Superior temporal gyrus (tissue), 1 donor: ENCODE measurements at regions not wholly inside any gene's neighbourhood (a gene's known extent, or its start where the extent isn't known, plus 50 kb on each side); places are given as distances from the start of the nearest gene placed in this dataset.
"Not testable (repeated sequence)": the region's sequence is repeated elsewhere in the genome, so short reads cannot be mapped to it uniquely, and the experiment has no call there.

Experiments used
- DNase-seq: peaks from one replicate; pipeline ENCODE4 v3.0.0-alpha.2; 2016; ENCODE audit errors: extremely low spot score

DNA sequence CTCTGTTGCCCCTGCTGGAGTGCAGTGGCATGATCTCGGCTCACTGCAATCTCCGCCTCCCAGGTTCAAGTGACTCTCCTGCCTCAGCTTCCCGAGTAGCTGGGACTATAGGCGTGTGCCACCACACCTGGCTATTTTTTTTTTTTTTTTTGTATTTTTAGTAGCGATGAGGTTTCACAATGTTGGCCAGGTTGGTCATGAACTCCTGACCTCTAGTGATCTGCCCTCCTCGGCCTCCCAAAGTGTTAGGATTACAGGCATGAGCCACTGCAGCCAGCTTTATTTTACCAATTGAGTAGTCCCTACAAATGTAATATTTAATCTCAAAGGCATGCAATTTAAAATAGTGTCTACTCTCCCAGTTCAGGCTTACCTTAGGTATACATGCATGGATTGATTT lies 1487.2 kb upstream of the WWC1 start:
- DNase-seq, result not testable (repeated sequence)

DNA sequence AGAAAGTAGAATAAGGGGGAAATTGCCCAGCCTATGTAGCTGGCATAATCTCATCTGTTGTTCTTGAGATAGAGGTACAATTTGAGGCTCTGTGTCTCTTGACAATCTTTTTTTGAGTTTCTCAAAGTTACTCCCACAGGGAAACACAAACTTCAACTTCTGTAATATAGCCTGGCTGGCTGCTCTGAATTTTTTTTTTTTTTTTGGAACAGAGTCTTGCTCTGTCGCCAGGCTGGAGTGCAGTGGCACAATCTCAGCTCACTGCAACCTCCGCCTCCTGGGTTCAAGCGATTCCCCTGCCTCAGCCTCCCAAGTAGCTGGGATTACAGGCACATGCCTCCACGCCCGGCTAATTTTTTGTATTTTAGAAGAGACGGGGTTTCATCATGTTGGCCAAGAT lies 1486.8 kb upstream of the WWC1 start:
- DNase-seq, result not testable (repeated sequence)

DNA sequence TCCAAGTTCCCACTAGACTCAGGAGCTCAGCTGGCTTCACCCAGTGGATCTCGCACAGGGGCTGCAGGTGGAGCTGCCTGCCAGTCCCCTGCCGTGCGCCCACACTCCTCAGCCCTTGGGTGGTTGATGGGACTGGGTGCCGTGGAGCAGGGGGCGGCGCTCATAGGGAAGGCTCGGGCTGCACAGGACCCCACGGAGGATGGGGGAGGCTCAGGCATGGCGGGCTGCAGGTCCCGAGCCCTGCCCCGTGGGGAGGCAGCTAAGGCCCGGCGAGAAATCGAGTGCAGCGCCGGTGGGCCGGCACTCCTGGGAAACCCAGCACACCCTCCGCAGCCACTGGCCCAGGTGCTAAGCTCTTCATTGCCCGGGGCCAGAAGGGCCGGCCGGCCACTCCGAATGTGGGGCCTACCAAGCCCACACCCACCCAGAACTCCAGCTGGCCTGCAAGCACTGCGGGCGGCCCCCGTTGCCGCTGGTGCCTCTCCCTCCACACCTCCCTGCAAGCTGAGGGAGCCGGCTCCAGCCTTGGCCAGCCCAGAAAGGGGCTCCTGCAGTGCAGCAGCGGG lies 1481.3 kb upstream of the WWC1 start:
- not testable (repeated sequence) for DNase-seq

DNA sequence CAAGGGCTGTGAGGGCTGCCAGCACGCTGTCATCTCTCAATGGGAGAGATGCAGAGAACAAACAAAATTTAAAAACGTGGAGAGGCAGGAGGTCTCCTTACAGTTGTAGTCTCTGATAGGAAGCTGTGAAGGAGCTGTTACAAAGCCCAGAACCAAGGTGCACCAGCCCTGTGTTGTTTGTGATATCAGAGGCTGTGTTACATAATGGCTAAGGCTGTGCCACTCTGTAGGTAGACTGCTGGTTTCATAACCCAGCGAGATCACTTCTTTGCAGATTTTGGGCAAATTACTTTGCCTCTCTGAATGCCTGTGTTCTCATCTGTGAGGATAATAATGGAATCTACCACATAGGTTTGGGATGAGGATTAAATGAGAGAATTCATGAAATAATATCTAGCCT lies 1480.7 kb upstream of the WWC1 start:
- DNase-seq, result no peak

DNA sequence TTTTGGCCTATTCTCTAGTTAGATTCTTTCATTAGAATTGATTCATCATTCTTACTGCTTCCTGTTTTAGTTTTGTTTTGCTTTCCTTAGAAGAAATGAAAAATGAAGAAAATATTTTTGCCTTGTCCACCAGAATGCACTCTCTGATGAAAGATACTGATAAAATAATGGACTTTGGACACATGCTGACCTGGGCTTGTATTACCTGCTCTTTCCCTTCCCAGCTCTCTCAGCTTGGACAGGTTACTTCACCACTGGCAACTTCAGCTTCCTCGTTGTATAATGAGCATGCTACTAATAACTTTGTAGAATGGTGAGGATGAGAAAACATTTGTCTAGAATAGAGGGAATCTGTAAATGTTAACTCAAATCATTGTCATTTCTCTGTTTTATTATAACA lies 1468.1 kb upstream of the WWC1 start:
- no peak for DNase-seq

DNA sequence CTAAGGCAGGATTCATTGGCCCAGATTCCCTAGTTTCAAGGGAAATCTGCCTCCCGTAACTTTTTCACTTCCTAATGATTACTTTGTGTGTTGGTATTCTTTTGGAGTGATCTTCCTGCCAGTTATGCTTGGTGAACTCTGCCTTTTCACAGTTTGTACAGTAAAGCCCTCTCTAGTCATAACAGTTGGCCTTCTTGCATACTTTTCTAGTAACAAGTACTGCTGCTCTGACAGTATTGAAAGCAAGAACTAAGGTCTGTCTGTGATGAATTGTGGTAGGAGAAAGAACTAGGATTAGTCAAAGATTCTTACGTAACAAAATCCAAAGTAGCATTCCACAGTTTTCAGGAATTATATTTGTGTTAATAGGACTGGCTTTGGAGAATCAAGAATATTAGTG lies 1457.2 kb upstream of the WWC1 start:
- no peak for DNase-seq

DNA sequence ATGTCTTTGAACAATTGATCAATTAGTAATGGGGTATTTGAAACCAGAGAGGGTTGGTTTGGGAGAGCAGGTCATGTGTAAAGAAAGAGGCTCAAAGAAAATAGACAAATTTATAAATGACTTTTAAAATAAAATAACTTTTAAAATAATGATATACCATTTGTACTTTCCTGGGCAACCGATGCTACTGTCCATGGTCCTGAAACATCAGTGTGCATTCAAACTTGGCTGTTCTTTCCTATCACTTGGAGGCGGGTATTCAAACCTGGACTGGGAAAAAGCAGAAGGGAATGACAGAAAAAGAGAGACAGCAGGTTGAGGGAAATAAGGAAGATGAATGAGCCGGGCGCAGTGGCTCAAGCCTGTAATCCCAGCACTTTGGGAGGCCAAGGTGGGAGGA lies 1446.4 kb upstream of the WWC1 start:
- no peak for DNase-seq

DNA sequence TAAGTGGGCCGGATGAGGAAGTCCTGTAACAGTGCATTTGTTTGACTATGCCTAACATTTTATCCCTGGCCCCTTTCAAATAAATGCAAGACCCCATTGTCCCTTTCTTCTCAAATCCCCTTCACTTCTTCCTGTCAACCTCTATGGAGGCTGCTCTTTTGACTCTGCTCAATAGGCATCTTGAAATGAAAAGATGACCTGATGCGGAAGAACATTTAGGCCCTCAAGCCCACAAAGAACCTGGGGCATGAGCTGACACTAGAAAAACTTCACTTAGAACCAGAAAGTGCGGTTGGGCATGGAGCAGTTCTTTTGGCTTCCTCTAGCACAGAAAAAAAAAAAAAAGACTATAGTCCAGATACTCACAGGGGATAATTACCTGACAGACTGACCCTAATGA lies 1434.7 kb upstream of the WWC1 start:
- no peak for DNase-seq

DNA sequence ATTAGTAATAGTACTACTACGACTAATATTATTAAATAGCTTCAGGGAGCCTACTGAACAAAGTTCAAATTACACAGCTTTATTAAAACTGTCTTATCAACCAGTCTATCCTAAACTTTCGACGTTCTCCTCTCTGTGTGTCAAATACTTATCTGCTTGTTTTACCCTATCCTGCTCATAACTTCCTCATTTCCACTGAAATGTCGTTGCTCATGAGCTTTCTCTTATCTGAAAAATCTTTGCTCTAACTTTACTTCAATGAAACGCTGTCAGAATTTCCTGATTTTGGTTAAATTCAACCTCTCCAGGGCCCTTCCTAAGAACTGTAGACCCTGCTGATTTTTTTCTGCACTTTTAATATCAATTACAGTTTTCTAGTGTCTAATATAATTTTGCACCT lies 1431.0 kb upstream of the WWC1 start:
- DNase-seq, result no peak

DNA sequence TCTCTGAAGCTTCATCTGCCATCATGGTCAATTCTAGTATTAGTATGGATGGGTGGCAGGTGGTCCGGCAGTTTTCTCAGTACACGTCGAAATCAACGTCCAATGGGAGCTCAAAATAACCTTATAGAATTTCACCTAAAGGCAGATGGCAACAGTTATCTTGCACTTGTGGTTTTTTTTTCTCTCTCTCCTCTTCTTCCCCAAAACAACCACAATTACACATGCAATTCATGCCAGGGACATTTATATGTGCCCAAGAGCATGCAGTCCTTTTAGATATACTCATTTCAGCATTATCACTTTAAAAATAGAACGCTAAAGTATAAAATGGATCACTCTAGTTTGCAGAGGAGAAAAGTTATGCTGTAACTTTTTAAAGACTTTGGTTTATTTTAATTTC lies 1428.9 kb upstream of the WWC1 start:
- no peak for DNase-seq

DNA sequence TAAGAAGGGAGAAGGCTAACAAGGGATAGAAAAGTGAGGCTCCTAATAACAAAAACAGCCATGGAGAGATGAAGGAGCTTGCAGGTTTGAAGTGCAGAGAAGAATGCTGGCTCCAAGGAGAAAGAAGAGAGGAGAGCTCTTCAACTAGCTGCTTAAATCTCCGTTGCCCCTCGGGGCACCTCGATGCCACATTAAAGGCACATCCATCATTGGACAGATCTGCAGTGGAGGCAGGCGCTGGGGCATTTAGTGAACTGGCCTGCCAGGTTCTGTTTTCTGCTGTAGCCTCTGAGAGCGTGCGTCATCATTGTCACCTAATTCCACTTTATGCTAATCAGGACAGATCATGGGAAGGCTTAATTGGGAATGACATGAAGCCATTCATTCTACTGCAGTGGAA lies 1426.2 kb upstream of the WWC1 start:
- no peak for DNase-seq

DNA sequence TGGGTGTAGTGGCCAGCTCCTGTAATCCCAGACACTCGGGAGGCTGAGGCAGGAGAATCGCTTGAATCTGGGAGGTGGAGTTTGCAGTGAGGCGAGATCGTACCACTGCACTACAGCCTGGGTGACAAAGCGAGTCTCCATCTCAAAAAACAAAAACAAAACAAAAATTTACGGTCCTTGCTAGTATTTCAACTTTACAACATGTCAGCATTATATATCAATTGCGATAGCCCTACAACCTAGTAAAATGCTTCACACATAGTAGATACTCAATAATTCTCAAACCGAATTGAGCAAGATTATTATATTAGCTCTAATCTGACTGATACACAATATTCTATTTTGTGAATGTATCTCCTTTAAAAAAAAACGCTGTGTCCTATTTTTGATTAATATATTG lies 1411.0 kb upstream of the WWC1 start:
- no peak for DNase-seq

DNA sequence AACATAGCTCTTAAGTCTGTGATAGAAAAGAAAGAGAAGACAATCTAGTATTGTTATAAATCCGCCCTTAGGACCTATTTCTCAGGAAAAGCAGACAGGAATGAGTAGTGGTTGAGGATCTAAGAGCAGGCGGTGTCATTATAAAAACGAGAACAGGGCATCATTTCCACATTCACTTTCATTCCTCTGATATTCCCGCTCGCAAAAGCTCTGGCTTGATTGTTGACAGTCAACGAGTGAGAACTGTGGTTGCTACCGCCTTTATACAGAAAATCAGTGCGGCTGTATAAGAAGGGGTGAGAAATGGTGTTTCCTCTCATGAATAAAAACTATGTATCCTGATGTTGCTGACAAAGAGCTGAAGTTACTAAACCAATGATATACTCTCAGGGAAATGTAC lies 1409.6 kb upstream of the WWC1 start:
- DNase-seq, result no peak

DNA sequence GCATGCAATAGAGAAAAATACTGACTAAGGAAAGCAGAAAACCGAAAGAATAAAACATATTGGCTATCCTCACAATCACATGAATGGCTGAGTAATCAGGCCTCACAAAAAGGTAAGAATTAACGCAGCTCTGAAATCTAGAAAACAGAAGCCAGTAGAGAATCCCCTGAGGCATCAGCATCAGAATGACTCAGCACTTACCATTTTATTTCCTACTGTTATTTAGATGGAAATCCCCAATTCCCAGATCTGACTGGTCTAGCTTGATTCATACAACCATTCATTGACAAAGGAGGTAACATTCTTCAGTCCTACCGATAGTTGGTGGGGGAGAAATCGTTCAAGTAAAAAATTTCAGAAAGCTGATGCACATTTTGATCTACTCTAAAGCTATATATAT lies 1408.4 kb upstream of the WWC1 start:
- DNase-seq, result no peak

DNA sequence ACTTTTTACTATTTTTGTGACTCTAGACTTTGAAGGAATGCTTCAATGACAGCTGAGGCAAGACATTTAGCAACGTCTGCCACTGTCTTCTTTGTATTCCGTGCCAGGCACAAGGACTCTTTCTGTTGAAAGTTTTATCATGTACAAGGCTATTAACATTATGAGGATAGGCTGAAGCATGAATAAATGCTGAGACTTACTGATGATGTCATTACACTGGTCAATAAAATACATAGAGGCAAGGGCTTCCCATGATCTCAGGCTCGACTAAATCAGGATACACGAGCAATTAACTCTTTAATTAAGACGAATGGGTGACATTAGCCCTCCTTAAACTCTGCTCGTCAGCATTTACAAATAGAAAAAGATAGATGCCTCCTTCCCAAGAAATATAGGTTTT lies 1393.3 kb upstream of the WWC1 start:
- no peak for DNase-seq

DNA sequence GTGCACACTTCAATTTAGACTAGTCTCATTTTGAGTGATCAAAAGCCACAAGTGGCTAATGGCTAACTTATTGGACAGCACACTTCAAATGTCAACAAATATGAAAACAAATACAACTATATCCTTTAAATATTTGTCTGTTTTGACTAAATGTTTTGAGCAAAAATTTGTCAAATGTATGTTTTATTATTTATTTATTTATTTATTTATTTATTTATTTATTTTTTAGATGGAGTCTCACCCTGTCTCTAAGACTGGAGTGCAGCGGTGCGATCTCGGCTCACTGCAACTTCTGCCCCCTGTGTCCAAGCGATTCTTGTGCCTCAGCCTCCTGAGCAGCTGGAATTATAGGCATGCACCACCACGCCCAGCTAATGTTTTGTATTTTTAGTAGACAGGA lies 1392.1 kb upstream of the WWC1 start:
- no peak for DNase-seq

DNA sequence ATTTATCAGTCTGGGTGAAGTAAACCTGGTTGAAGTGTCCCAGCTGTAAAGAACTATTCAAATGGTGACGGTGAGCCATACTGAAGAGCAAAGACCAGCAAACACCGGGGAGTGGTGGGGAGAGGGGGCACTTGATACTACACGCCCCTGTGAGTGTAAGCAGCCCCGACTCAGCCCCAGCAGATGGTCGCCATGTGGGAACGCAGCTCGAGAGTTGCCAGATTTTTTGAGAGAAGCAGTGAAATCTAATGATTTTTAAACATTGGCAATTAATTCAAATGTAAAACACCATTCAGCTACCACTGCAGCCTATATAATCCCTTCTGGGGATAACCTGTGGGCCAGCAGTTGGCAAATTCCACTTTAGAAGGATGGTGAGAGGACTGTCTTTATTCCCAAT lies 1386.9 kb upstream of the WWC1 start:
- no peak for DNase-seq

DNA sequence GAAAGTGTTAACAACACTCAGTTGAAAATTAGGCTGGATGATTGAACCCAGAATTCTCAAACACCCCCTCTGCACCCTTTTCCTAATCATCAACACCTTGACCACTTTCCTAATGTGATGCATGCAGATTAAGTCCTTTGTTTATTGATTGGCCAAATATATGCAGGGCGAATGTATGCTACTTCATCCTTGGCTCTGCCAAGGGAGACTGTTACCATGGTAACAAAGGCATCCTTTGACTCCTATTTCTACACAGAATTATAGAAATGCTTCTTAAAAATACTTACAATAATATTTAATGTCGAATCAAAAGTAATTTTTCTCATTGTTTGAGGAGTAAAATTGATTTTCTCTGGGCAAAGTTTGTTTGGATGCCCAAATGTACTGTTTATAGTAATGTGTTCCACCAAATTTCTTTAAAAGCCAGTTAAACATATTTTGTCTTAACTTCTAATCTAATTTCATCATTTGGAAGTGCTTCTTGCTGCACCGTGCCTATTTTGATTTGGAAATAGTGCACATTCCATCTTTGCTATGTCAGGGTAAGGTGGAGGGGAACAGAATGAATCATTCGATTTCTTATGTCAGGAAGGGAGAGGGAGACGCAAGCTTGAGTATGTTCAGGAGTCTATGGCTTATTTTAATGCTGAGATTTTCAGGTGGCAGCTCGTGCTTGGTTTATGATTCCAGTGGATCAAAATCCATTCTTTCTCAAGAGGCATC lies 1384.3 kb upstream of the WWC1 start:
- no peak for DNase-seq

DNA sequence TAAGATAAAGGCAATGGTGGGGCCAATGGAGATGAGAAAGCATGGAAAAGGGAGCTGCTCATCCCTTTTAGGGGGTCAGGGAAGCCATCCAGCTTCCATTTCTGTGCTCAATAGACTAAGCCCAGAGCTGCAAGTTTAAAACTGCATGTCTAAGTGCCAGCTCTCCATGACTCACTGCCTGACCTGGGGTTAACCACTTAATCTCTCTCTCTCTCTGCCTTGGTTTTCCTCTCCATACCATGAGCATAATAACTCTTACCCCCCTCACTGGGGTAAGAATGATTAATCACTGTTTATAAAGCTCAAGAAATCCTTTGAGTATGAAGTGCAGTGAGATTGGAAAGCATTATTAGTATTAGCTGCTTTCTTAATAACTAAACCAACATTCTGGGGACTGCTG lies 1382.4 kb upstream of the WWC1 start:
- no peak for DNase-seq

DNA sequence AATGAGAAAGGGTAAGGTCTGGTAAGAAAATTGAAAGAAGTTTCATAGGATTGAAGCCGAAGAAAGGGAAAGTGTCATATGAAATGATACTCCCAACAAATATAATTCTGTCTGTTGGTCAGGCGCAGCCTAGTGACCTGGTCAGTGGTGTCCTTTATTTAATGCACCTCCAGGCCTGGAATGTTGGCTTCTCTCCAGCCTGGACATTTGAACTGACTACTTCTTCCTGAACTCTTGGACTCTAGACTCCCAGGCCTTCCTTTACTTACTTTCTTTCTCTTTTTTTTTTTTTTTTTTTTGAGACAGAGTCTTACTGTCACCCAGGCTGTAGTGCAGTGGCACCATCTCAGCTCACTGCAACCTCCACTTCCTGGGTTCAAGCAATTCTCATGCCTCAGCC lies 1381.5 kb upstream of the WWC1 start:
- no peak for DNase-seq

DNA sequence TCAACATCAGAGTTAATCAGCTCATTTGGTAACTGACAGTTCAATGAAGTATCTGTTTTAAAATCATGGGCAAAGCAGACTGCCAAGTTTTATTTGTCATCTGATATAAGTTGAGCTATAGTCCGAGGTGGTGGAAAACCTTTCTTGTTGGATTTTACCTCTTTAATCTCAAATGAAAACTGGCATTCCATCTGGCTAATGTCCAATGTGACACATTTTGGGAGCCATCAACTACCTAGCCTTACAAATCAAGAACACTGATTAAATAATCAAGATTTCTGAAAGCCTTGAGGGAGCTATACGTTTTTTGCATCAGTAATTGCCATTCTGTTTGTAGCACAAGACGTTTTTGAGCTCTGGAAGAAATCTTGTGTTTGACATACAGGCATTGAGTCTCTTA lies 1380.5 kb upstream of the WWC1 start:
- DNase-seq, result no peak

DNA sequence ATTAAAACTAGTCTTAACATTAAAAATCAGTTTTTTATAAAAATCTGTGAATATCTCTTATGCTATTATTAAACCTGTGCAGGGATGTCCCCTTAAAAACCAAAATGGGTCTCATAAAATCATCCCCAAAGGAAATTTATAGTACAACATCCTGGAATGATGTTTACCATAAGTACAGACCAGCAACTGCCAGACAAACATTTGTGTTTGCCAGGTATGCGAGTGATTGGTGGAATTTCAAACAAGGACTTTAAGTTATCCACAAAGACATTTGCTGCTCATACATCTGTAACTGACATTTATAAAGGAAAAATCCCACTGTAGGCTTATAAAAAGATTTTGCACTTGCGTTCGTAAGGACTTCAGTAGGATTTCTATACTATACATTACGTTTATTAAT lies 1375.4 kb upstream of the WWC1 start:
- no peak for DNase-seq

DNA sequence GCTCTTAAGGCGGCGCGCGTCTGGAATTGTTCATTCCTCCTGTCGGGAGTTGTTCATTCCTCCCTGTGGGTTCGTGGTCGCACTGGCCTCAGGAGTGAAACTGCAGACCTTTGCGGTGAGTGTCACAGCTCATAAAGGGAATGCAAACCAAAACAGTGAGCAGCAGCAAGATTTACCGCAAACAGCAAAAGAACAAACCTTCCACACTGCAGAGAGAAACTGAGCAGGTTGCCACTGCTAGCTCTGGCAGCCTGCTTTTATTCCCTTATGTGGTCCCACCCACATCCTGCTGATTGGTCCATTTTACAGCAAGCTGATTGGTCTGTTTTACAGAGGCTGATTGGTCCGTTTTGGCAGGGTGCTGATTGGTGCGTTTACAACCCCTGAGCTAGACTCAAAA lies 1365.3 kb upstream of the WWC1 start:
- no peak for DNase-seq

DNA sequence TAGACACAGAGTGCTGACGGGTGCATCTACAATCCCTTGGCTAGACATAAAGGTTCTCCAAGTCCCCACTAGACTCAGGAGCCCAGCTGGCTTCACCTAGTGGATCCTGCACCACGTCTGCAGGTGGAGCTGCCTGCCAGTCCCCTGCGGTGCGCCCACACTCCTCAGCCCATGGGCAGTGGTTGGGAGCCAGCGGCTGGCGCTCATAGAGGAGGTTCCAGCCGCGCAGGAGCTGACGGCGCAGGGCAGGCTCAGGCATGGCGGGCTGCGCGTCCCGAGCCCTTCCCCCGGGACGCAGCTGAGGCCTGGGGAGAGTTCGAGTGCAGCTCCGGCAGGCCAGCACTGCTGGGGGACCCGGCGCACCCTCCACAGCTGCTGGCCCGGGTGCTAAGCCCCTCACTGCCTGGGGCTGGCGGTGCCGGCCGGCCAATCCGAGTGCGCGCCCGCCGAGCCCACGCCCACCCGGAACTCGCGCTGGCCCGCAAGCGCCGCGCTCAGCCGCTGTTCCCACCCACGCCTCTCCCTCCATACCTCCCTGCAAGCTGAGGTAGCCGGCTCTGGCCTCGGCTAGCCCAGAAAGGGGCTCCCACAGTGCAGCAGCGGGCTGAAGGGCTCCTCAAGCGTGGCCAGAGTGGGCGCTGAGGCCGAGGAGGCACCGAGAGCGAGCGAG lies 1364.5 kb upstream of the WWC1 start:
- DNase-seq, result not testable (repeated sequence)
